ENCODE measurements at regions not wholly inside any gene's neighbourhood (a gene's known extent, or its start where the extent isn't known, plus 50 kb on each side); places are given as distances from the start of the nearest gene placed in this dataset.
"Not testable (repeated sequence)": the region's sequence is repeated elsewhere in the genome, so short reads cannot be mapped to it uniquely, and the experiment has no call there.

DNA sequence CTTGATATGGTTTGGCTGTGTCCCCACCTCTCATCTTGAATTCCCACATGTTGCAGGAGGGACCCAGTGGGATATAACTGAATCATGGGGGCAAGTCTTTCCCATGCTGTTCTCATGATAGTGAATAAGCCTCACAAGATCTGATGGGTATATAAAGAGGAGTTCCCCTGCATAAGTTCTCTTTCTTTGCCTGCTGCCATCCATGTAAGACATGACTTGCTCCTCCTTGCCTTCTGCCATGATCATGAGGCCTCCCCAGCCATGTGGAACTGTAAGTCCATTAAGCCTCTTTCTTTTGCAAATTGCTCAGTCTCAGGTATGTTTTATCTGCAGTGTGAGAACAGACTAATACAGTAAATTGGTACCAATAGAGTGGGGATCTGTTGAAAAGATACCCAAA lies 150.2 kb downstream of the QRSL1 start:
- not testable (repeated sequence) for H3K27ac ChIP-seq (ENCODE audit: low read depth, low read length); H2BK15ac ChIP-seq (replicated peaks; ENCODE audit: low read depth); H2BK5ac ChIP-seq (ENCODE audit: low read length); H3K4me2 ChIP-seq (ENCODE audit: low read length); H2AK5ac ChIP-seq (ENCODE audit: low read length); H3K9ac ChIP-seq (ENCODE audit: low read length); H3K27me3 ChIP-seq (ENCODE audit: insufficient read depth, low read length, poor library complexity); H2BK120ac ChIP-seq (ENCODE audit: low read depth, low read length); H3K18ac ChIP-seq (ENCODE audit: low read length); H3K23ac ChIP-seq (ENCODE audit: low read length); H3K4ac ChIP-seq (ENCODE audit: low read depth, low read length); DNase-seq; H4K8ac ChIP-seq (ENCODE audit: low read depth, low read length); H3K56ac ChIP-seq (ENCODE audit: low read length); H3K79me1 ChIP-seq (ENCODE audit: low read length); H3K79me2 ChIP-seq (ENCODE audit: control insufficient read depth, insufficient read depth, low read length); H3K4me1 ChIP-seq (ENCODE audit: control insufficient read depth, low read depth, low read length); H4K5ac ChIP-seq (ENCODE audit: low read length); H3K36me3 ChIP-seq (ENCODE audit: control insufficient read depth, insufficient read depth, low read length); H3K4me3 ChIP-seq (ENCODE audit: low read length)

DNA sequence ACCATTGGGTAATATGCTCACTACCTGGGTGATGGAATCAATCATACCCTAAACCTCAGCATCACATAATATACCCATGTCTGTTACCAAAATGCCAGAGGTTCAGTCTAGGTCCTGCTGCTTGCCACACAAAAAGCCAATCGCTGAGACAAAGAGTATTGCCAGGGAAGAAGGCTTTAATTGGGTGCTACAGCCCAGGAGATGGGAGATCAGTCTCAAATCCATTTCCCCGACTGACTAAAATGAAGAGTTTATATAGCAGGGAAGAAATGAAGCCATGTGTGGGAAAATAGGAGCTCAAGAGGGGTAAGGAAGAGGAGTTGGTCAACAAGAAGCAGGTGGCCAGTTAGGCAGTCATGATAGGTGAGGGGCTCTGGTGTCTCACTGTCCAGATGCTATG lies 149.6 kb downstream of the QRSL1 start:
- no peaks in the 10 kb centered on the region for H3K36me3 ChIP-seq (ENCODE audit: control insufficient read depth, insufficient read depth, low read length)

DNA sequence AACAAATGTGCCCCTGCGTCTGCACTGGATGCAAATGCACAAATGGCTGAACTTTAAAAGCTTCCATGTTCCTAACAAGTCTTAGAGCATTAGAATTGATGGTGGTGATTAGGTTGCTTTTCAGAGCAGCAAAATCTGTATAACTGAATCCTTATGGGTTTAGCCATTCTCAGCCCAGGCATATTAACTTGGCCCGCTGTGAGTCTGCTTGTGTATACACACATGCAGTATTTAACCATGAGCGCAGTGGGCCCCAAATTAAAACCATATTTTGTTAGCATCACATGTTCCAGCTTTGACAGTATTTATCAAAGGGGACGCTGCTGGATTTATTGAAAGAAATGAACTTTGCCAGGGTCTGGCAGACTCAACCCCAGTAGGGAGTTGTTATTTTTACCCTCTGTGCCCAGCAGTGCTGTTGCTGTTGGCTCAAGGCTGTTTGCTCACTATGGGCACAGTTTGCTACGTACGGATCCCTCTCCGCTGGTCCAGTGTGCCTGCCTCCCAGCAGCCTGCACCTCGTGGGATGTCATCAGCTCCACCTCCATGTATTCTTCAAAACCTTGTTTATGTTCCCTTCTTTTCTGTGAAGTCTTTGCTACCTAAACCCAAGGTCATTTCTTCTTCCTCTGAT lies 144.7 kb downstream of the QRSL1 start:
- H2BK120ac ChIP-seq (ENCODE audit: low read depth, low read length): no peak overlapping the region
- no CpG with 5 or more reads among the region's 8 CpGs for WGBS (ENCODE audit: extremely low coverage, insufficient coverage, low lambda C conversion rate)
- peak overlapping the region; percentile 57 for H3K23ac ChIP-seq (ENCODE audit: low read length)
- H3K27me3 ChIP-seq (ENCODE audit: insufficient read depth, low read length, poor library complexity): no peaks in the 10 kb centered on the region
- H3K4me1 ChIP-seq (ENCODE audit: control insufficient read depth, low read depth, low read length): no peaks in the 10 kb centered on the region
- no peak overlapping the region for H3K18ac ChIP-seq (ENCODE audit: low read length)
- H2AK5ac ChIP-seq (ENCODE audit: low read length): no peak overlapping the region
- H4K8ac ChIP-seq (ENCODE audit: low read depth, low read length): no peak overlapping the region
- no peak overlapping the region for H3K4me2 ChIP-seq (ENCODE audit: low read length)
- no peaks in the 10 kb centered on the region for H3K79me2 ChIP-seq (ENCODE audit: control insufficient read depth, insufficient read depth, low read length)
- H3K4me3 ChIP-seq (ENCODE audit: low read length): no peak overlapping the region
- H3K36me3 ChIP-seq (ENCODE audit: control insufficient read depth, insufficient read depth, low read length): no peaks in the 10 kb centered on the region
- no peak overlapping the region for H3K56ac ChIP-seq (ENCODE audit: low read length)
- no peaks in the 10 kb centered on the region for H3K79me1 ChIP-seq (ENCODE audit: low read length)
- H3K9ac ChIP-seq (ENCODE audit: low read length): no peak overlapping the region
- no peak overlapping the region for H3K4ac ChIP-seq (ENCODE audit: low read depth, low read length)
- no peak overlapping the region for H4K5ac ChIP-seq (ENCODE audit: low read length)
- DNase-seq: no peak
- H2BK15ac ChIP-seq (replicated peaks; ENCODE audit: low read depth): no peak overlapping the region
- H2BK5ac ChIP-seq (ENCODE audit: low read length): no peak overlapping the region
- no peak overlapping the region for H3K27ac ChIP-seq (ENCODE audit: low read depth, low read length)

More for the DNA sequence above, 149.6 kb downstream of the QRSL1 start:
- DNase-seq: no peak
- Histone ChIP-seq H4K8ac (ENCODE audit: low read depth, low read length) (no peak overlapping the region), H2AK5ac (ENCODE audit: low read length) (no peak overlapping the region), H2BK5ac (ENCODE audit: low read length) (no peak overlapping the region), H3K4me3 (ENCODE audit: low read length) (no peak overlapping the region), H3K27me3 (ENCODE audit: insufficient read depth, low read length, poor library complexity) (no peaks in the 10 kb centered on the region), H3K27ac (ENCODE audit: low read depth, low read length) (no peak overlapping the region), H3K4ac (ENCODE audit: low read depth, low read length) (no peak overlapping the region), H3K18ac (ENCODE audit: low read length) (no peak overlapping the region), H3K4me2 (ENCODE audit: low read length) (no peak overlapping the region), H3K79me2 (ENCODE audit: control insufficient read depth, insufficient read depth, low read length) (no peaks in the 10 kb centered on the region), H3K56ac (ENCODE audit: low read length) (no peak overlapping the region), H3K4me1 (ENCODE audit: control insufficient read depth, low read depth, low read length) (no peaks in the 10 kb centered on the region), H3K9ac (ENCODE audit: low read length) (no peak overlapping the region), H3K23ac (ENCODE audit: low read length) (no peak overlapping the region), H3K79me1 (ENCODE audit: low read length) (no peaks in the 10 kb centered on the region), H2BK15ac (replicated peaks; ENCODE audit: low read depth) (no peak overlapping the region), H4K5ac (ENCODE audit: low read length) (no peak overlapping the region), H2BK120ac (ENCODE audit: low read depth, low read length) (no peak overlapping the region)
- no CpG with 5 or more reads among the region's 2 CpGs for WGBS (ENCODE audit: extremely low coverage, insufficient coverage, low lambda C conversion rate)

DNA sequence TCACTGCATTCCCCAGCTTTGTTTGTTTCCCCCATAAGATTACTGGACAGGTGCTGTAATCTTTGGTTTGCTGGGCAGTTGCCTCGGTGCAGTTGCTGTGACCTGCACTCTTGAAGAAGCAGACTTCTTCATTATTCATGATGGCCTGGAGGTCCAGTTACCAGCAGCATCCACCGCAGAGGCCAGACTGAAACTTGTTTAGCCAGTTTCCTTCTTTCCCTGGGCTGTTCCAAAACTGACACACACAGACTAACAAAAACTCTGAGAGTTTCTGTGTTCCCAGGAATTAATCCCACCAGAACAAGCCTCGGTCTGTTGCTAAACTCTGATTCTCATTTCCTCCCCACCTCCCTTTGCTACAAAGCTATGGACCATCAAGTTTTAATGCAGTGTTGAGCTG lies 144.1 kb downstream of the QRSL1 start:
- Histone ChIP-seq H3K23ac (ENCODE audit: low read length) (no peak overlapping the region), H3K79me1 (ENCODE audit: low read length) (no peaks in the 10 kb centered on the region), H2BK120ac (ENCODE audit: low read depth, low read length) (no peak overlapping the region), H3K4me2 (ENCODE audit: low read length) (no peak overlapping the region), H3K36me3 (ENCODE audit: control insufficient read depth, insufficient read depth, low read length) (no peaks in the 10 kb centered on the region), H3K4ac (ENCODE audit: low read depth, low read length) (no peak overlapping the region), H3K27me3 (ENCODE audit: insufficient read depth, low read length, poor library complexity) (no peaks in the 10 kb centered on the region), H2AK5ac (ENCODE audit: low read length) (no peak overlapping the region), H2BK5ac (ENCODE audit: low read length) (no peak overlapping the region), H3K56ac (ENCODE audit: low read length) (no peak overlapping the region), H3K4me3 (ENCODE audit: low read length) (no peak overlapping the region), H2BK15ac (replicated peaks; ENCODE audit: low read depth) (no peak overlapping the region), H3K27ac (ENCODE audit: low read depth, low read length) (no peak overlapping the region), H4K8ac (ENCODE audit: low read depth, low read length) (no peak overlapping the region), H3K9ac (ENCODE audit: low read length) (no peak overlapping the region), H4K5ac (ENCODE audit: low read length) (no peak overlapping the region), H3K18ac (ENCODE audit: low read length) (no peak overlapping the region), H3K79me2 (ENCODE audit: control insufficient read depth, insufficient read depth, low read length) (no peaks in the 10 kb centered on the region), H3K4me1 (ENCODE audit: control insufficient read depth, low read depth, low read length) (no peaks in the 10 kb centered on the region)
- no peak for DNase-seq
- no CpG with 5 or more reads among the region's 3 CpGs for WGBS (ENCODE audit: extremely low coverage, insufficient coverage, low lambda C conversion rate)

DNA sequence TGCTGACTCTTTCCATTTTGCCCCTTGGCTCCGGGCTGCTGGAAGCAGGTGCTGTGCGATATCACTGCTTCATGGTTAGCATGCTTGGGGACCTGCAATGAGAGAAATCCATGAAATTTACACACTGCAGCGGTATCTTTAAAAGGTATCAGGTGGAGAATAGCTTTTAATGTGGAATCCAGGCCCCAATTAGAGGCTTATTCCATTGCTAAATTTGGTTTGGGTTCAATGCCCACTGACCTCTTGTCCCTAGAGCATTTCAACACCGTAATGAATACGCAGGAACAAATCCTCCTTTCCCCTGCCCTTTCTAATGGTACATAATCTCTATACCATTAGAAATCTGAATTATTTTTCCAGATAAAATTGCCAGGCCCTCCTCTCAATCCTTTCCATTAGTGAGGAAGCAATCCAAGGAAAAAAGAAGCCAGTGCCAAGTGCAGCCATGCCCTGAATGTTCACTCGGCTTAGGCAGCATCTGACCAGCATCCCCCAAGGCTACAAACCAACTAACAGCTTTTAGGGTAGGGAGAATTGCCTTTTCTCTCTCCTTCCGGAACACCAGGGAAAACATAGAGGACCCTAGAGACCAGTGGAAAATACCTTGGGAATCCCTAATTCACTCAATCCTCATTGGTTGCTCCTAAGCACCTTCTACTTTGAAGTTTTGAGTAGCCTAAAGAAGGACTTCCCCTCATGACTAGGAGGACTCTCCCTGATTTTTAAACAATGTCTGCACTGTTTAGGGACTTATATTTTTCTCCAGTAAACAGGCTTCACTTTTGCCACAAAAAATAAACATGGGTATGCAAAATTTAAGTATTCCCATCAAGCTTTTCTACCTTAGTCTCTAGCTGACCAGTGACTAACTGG lies 143.1 kb downstream of the QRSL1 start:
- Histone ChIP-seq H3K18ac (ENCODE audit: low read length) (no peak overlapping the region), H2BK5ac (ENCODE audit: low read length) (no peak overlapping the region), H4K8ac (ENCODE audit: low read depth, low read length) (no peak overlapping the region), H2BK15ac (replicated peaks; ENCODE audit: low read depth) (no peak overlapping the region), H3K4me1 (ENCODE audit: control insufficient read depth, low read depth, low read length) (no peaks in the 10 kb centered on the region), H2BK120ac (ENCODE audit: low read depth, low read length) (no peak overlapping the region), H3K4me2 (ENCODE audit: low read length) (no peak overlapping the region), H2AK5ac (ENCODE audit: low read length) (no peak overlapping the region), H3K79me1 (ENCODE audit: low read length) (no peaks in the 10 kb centered on the region), H3K79me2 (ENCODE audit: control insufficient read depth, insufficient read depth, low read length) (no peaks in the 10 kb centered on the region), H3K56ac (ENCODE audit: low read length) (no peak overlapping the region), H4K5ac (ENCODE audit: low read length) (no peak overlapping the region), H3K9ac (ENCODE audit: low read length) (no peak overlapping the region), H3K27me3 (ENCODE audit: insufficient read depth, low read length, poor library complexity) (no peaks in the 10 kb centered on the region), H3K4ac (ENCODE audit: low read depth, low read length) (peak overlapping the region; percentile 10), H3K23ac (ENCODE audit: low read length) (no peak overlapping the region), H3K4me3 (ENCODE audit: low read length) (no peak overlapping the region), H3K27ac (ENCODE audit: low read depth, low read length) (no peak overlapping the region), H3K36me3 (ENCODE audit: control insufficient read depth, insufficient read depth, low read length) (no peaks in the 10 kb centered on the region)
- no peak for DNase-seq
- WGBS (ENCODE audit: extremely low coverage, insufficient coverage, low lambda C conversion rate): no CpG with 5 or more reads among the region's 7 CpGs

All from mesendoderm (in vitro differentiated cells).